ENCODE measurements at regions not wholly inside any gene's neighbourhood (a gene's known extent, or its start where the extent isn't known, plus 50 kb on each side); places are given as distances from the start of the nearest gene placed in this dataset.

DNA sequence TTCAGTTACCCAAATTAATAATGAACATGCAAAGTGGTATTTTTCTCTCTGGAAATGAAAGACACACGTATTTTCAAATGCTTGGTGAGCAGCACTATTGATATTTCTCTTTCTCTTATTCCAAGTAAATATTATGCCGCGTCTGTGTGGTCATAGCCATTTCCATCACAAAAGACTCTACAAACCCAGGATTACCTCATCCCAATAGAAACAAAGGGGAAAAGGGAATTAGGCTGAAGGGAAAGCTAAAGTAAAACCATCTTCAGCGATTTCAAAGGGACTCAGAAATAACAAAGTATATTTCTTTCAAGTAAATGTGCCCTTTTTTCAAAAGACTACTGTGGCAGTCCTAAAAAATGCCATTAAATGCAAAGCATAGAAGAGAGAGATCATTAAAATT lies 62.0 kb upstream of the FST start:
- H3K4me1 ChIP-seq = no peaks in the 10 kb centered on the region
- H3K36me3 ChIP-seq = no peaks in the 10 kb centered on the region
- no peak for DNase-seq (ENCODE audit: low spot score in 2 of 2)
- H3K4me3 ChIP-seq = no peak overlapping the region
- no peaks in the 10 kb centered on the region for H3K9me3 ChIP-seq
- no peaks in the 10 kb centered on the region for H3K27me3 ChIP-seq
- intact Hi-C loops (cut with DNase I) = no loop called here
- TF ChIP-seq CTCF (IDR thresholded peaks at IDR 0.05) = no peak
- no peak overlapping the region for H3K27ac ChIP-seq

GRCh38 chr5:53418826-53419658 lies 61.4 kb upstream of the FST start:
- DNase-seq (ENCODE audit: low spot score in 2 of 2) = no peak
- H3K9me3 ChIP-seq = no peaks in the 10 kb centered on the region
- H3K27me3 ChIP-seq = no peaks in the 10 kb centered on the region
- H3K4me3 ChIP-seq = no peak overlapping the region
- no peak overlapping the region for H3K27ac ChIP-seq
- H3K4me1 ChIP-seq = no peaks in the 10 kb centered on the region
- no peaks in the 10 kb centered on the region for H3K36me3 ChIP-seq
- intact Hi-C loops (cut with DNase I) = no loop called here
- TF ChIP-seq CTCF (IDR thresholded peaks at IDR 0.05) = no peak

DNA sequence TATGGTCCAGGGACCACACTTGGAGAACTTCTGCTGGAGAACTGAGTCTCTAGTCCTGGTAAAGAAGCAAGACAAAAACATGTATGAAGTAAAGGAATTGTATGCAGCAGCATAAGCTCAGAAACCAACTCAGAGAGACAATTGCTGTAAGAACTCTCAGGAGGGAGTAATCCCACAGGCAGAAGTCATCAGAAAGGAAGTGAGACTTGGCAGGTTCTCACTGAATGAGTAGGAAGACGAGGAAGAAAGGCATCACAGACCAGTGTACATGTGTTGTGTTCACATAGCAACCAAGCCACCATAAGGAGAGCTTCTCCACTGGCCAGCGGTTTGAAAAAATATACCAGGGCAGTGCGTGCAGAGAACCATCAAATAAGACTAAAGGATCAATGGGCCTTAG lies 57.9 kb upstream of the FST start:
- TF ChIP-seq CTCF (IDR thresholded peaks at IDR 0.05) = no peak
- no peak for DNase-seq (ENCODE audit: low spot score in 2 of 2)
- Histone ChIP-seq H3K4me3 (no peak overlapping the region), H3K9me3 (no peaks in the 10 kb centered on the region), H3K27ac (no peak overlapping the region), H3K4me1 (peaks cover 0 to 2% of the 10 kb centered on the region in 2 donors), H3K36me3 (no peaks in the 10 kb centered on the region), H3K27me3 (no peaks in the 10 kb centered on the region)
- intact Hi-C loops (cut with DNase I) = no loop called here

DNA sequence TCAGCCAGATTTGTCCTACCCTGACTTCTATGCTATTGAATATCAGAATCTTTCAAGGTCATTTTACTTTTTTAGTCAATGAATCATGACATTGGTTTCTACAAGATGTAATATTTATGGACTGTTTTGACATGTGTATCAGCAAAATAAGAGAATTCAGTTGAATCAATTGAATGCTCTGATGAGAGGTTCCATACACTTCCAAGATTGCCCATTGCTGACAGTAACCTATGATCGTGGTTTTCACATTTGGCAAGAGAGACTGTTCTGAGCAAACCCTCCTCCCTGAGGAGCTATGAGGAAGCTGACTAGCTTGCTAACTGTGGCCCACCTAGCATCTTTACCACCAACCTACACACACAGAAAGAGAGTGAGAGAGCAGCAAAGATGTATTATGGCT lies 56.7 kb upstream of the FST start:
- Histone ChIP-seq H3K36me3 (no peaks in the 10 kb centered on the region), H3K9me3 (no peaks in the 10 kb centered on the region), H3K4me3 (no peak overlapping the region), H3K4me1 (peaks cover 0 to 2% of the 10 kb centered on the region in 2 donors), H3K27ac (no peak overlapping the region), H3K27me3 (no peaks in the 10 kb centered on the region)
- intact Hi-C loops (cut with DNase I) = no loop called here
- no peak for DNase-seq (ENCODE audit: low spot score in 2 of 2)
- no peak for TF ChIP-seq CTCF (IDR thresholded peaks at IDR 0.05)

DNA sequence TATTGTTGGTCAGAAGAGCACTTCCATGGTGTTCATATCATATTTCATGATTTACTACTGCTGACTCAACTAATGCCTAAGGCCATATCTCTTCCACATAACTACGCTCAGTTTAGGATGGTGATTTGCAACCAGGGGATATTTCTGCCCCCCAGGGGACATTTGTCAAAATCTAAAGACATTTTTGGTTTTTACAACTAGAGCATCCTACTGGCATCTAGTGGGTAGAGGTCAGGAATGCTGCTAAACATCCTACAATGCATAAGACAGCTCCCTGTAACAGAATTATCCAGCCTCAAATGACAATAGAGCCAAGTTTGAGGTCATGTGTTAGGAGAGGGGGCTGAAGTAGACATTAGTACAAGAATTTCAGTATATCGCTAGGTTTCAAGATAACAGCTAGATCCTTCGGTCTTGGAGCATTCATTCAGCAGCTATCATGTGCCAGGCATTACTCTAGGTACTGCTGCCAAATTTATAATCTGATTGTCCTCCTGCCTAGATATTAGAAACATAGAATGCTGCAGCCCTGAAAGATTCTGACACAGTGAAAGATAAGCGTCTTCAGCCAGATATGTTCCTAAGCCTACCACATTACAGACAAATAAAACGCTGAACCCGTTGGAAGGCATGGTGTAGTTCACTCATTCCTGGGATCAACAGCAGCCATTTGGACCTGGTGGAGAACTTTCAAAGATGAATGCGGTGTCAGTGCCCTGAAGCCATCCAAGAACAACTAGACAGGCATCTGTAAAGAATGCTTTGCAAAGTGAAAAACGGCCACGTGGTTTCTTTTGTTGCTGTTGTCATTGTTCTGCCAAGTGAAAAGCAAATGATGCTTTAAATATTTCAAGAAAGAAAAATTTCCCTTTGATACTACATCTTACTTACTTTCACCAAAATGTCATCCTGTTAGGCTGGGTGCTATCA lies 55.5 kb upstream of the FST start:
- H3K27ac ChIP-seq = no peak overlapping the region
- TF ChIP-seq CTCF (IDR thresholded peaks at IDR 0.05) = no peak
- no peak overlapping the region for H3K4me3 ChIP-seq
- intact Hi-C loops (cut with DNase I) = no loop called here
- H3K9me3 ChIP-seq = no peaks in the 10 kb centered on the region
- peaks cover 0 to 2% of the 10 kb centered on the region in 2 donors for H3K4me1 ChIP-seq
- no peaks in the 10 kb centered on the region for H3K27me3 ChIP-seq
- DNase-seq (ENCODE audit: low spot score in 2 of 2) = no peak
- H3K36me3 ChIP-seq = no peaks in the 10 kb centered on the region
